Calu3 (cell line): ENCODE measurements at regions not wholly inside any gene's neighbourhood (a gene's known extent, or its start where the extent isn't known, plus 50 kb on each side); places are given as distances from the start of the nearest gene placed in this dataset.

Experiments
- BruUV-seq: library from RNA; stranded (reverse); fragments of 400-500 nt; replicated peaks from 2 replicates; lab custom pipeline; 2021; lab: Mats Ljungman, UMichigan
- CTCF ChIA-PET: fragments of 300-600 bp; sonication (Branson Sonifier 250); formaldehyde crosslinking; loops from one replicate; lab custom pipeline; 2022; ENCODE audit warnings: antibody characterized with exemption; lab: Charles Lee
- DNase-seq: peaks from one replicate; pipeline ENCODE4 v3.0.0; 2022
- H3K27ac Mint-ChIP-seq: one replicate; pipeline ENCODE4 v1.8.0; 2022; ENCODE audit warnings: mixed read lengths; ENCODE audit not compliant: unreplicated experiment
- H3K27me3 Mint-ChIP-seq: one replicate; pipeline ENCODE4 v1.8.0; 2022; ENCODE audit warnings: mixed read lengths; ENCODE audit not compliant: unreplicated experiment
- H3K36me3 Mint-ChIP-seq: one replicate; pipeline ENCODE4 v1.8.0; 2022; ENCODE audit warnings: mild to moderate bottlenecking, moderate library complexity, mixed read lengths; ENCODE audit not compliant: insufficient read depth, unreplicated experiment
- H3K4me1 Mint-ChIP-seq: one replicate; pipeline ENCODE4 v1.8.0; 2022; ENCODE audit warnings: mild to moderate bottlenecking, low read depth, mixed read lengths; ENCODE audit not compliant: unreplicated experiment
- H3K4me3 Mint-ChIP-seq: one replicate; pipeline ENCODE4 v1.8.0; 2022; ENCODE audit warnings: mild to moderate bottlenecking, low read depth, moderate library complexity, mixed read lengths; ENCODE audit not compliant: unreplicated experiment
- H3K9me3 Mint-ChIP-seq: one replicate; pipeline ENCODE4 v1.8.0; 2022; ENCODE audit warnings: low read depth, mixed read lengths; ENCODE audit not compliant: unreplicated experiment
- intact Hi-C: fragments of 100-400 bp; cut with micrococcal nuclease; formaldehyde crosslinking; loops from one replicate; pipeline ENCODE4 v1.10.0; 2022; ENCODE audit not compliant: unreplicated experiment
- TF ChIP-seq, protein P1 (sequence below): fragments of 200-600 bp; IDR thresholded peaks from one replicate; pipeline ENCODE4 v1.8.0; 2022; ENCODE audit warnings: antibody characterized with exemption; ENCODE audit not compliant: unreplicated experiment

- intact Hi-C loops, result no loop called here
Observed at GRCh38 chr6:140544431-140544830, 1170.0 kb upstream of the CITED2 start.

DNA sequence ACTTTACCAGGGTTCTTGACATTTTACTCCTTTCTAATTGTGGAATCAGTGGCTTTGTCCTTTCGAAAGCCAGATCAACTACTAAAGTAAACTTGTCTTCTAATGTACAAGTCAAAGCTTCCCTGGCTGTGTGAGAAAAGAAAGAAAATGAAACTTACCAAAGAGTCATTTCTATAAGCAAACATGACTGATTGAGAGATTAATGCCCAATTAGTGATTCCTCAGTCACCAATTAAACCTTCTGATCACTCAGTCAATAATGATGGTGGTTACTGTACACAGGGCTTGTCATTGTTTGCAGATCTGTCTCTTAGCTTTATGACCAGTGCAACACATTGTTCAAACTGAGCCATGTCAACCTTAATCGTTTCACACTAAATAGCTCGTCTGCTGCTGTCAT lies 1168.4 kb upstream of the CITED2 start:
- no peak for DNase-seq
- TF ChIP-seq, protein P1, sequence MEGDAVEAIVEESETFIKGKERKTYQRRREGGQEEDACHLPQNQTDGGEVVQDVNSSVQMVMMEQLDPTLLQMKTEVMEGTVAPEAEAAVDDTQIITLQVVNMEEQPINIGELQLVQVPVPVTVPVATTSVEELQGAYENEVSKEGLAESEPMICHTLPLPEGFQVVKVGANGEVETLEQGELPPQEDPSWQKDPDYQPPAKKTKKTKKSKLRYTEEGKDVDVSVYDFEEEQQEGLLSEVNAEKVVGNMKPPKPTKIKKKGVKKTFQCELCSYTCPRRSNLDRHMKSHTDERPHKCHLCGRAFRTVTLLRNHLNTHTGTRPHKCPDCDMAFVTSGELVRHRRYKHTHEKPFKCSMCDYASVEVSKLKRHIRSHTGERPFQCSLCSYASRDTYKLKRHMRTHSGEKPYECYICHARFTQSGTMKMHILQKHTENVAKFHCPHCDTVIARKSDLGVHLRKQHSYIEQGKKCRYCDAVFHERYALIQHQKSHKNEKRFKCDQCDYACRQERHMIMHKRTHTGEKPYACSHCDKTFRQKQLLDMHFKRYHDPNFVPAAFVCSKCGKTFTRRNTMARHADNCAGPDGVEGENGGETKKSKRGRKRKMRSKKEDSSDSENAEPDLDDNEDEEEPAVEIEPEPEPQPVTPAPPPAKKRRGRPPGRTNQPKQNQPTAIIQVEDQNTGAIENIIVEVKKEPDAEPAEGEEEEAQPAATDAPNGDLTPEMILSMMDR, result no peak
- intact Hi-C loops, result no loop called here
- Mint-ChIP-seq H3K36me3 (no peaks in the 10 kb centered on the region), H3K9me3 (no peaks in the 10 kb centered on the region), H3K4me3 (no peak overlapping the region), H3K27ac (no peak overlapping the region), H3K27me3 (no peaks in the 10 kb centered on the region), H3K4me1 (peaks cover 5% of the 10 kb centered on the region)
- no TSS peak for BruUV-seq
- CTCF ChIA-PET, result interaction anchor here (0.6 kb wide), 2 partner anchors 1071 to 1602 kb away, joined by 4 read pairs; no protein-coding TSS in a partner anchor

More at GRCh38 chr6:140544431-140544830, 1170.0 kb upstream of the CITED2 start:
- BruUV-seq, result no TSS peak
- Mint-ChIP-seq H3K27me3 (no peaks in the 10 kb centered on the region), H3K36me3 (no peaks in the 10 kb centered on the region), H3K27ac (no peak overlapping the region), H3K4me1 (no peaks in the 10 kb centered on the region), H3K4me3 (no peak overlapping the region), H3K9me3 (no peaks in the 10 kb centered on the region)
- TF ChIP-seq, protein P1, result no peak
- CTCF ChIA-PET, result no interaction called here
- DNase-seq, result no peak

- DNase-seq, result no peak
- BruUV-seq, result no TSS peak
- no peaks in the 10 kb centered on the region for H3K9me3 Mint-ChIP-seq
- H3K4me3 Mint-ChIP-seq, result no peak overlapping the region
- no peak overlapping the region for H3K27ac Mint-ChIP-seq
- H3K36me3 Mint-ChIP-seq, result no peaks in the 10 kb centered on the region
- H3K4me1 Mint-ChIP-seq, result peaks cover 12% of the 10 kb centered on the region
- no peaks in the 10 kb centered on the region for H3K27me3 Mint-ChIP-seq
- CTCF ChIA-PET, result no interaction called here
- intact Hi-C loops, result no loop called here
- TF ChIP-seq, protein P1, result no peak
Observed at GRCh38 chr6:140541288-140541687, 1166.8 kb upstream of the CITED2 start.

GRCh38 chr6:140540743-140541142 lies 1166.3 kb upstream of the CITED2 start:
- peaks cover 12% of the 10 kb centered on the region for H3K4me1 Mint-ChIP-seq
- H3K4me3 Mint-ChIP-seq, result no peak overlapping the region
- no peaks in the 10 kb centered on the region for H3K9me3 Mint-ChIP-seq
- no peaks in the 10 kb centered on the region for H3K27me3 Mint-ChIP-seq
- TF ChIP-seq, protein P1, result no peak
- CTCF ChIA-PET, result no interaction called here
- H3K36me3 Mint-ChIP-seq, result no peaks in the 10 kb centered on the region
- no TSS peak for BruUV-seq
- DNase-seq, result no peak
- no peak overlapping the region for H3K27ac Mint-ChIP-seq
- intact Hi-C loops, result no loop called here
